OCI-LY3 (cell line): ENCODE measurements at regions not wholly inside any gene's neighbourhood (a gene's known extent, or its start where the extent isn't known, plus 50 kb on each side); places are given as distances from the start of the nearest gene placed in this dataset.

Experiments
- CTCF ChIP-seq: fragments of 200-600, 300-600 bp; sonication (generic); IDR thresholded peaks from 2 replicates; pipeline ENCODE4 v1.5.1; 2014; ENCODE audit warnings: antibody characterized with exemption, low read length, low read depth
- EZH2phosphoT487 ChIP-seq: fragments of 200-600 bp; shearing (Covaris generic); IDR thresholded peaks from 2 replicates; pipeline ENCODE4 v1.6.1; 2018; ENCODE audit warnings: antibody characterized with exemption, mixed run types, low read depth

GRCh38 chrX:46433892-46434291 lies 111.3 kb downstream of the ZNF674 start:
- no peak for TF ChIP-seq CTCF
- TF ChIP-seq EZH2phosphoT487, result no peak
